Right lung (tissue), 2 donors: ENCODE measurements at regions not wholly inside any gene's neighbourhood (a gene's known extent, or its start where the extent isn't known, plus 50 kb on each side); places are given as distances from the start of the nearest gene placed in this dataset.
"Not testable (repeated sequence)": the region's sequence is repeated elsewhere in the genome, so short reads cannot be mapped to it uniquely, and the experiment has no call there.

Source experiments
- DNase-seq, 2 donors: peaks; one replicate each; pipeline ENCODE4 v3.0.0-alpha.2; 2013

DNA sequence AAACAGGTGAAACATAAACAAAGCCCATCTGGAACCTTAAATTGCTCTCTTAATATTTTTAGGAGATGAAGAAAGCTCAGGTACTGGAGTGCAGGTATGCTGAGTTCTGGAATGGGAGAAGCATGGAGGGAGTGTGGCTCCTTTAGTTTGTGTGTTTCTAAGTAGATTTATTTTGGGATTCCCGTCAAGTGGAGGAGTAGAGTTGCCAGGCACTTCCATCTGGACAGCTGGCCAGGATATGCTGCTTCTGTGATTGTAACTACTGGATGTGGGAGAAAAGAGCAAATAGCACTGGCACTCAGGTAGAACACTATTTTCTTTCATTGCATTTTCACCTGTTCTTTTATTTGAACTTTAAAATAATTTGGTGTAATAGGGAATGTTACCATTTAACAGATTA, 182.3 kb upstream of the MAST4 start:
- no peak for DNase-seq

DNA sequence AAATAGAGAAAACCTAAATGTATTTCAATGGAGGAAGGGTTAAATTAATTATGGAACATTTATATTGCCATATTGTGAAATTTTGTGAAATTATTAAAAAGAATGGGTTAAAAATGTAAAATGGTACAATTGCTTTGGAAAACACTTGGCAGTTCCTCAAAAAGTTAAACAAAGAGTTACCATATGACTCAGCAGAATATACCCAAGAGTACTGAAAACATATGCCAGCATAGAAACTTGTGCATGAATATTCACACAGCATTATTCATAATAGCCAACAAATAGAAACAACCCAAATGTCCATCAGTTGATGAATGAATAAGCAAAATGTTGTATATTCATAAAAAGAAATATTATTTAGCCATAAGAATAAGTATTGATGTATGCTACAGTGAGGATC, 181.0 kb upstream of the MAST4 start:
- DNase-seq = no peak

DNA sequence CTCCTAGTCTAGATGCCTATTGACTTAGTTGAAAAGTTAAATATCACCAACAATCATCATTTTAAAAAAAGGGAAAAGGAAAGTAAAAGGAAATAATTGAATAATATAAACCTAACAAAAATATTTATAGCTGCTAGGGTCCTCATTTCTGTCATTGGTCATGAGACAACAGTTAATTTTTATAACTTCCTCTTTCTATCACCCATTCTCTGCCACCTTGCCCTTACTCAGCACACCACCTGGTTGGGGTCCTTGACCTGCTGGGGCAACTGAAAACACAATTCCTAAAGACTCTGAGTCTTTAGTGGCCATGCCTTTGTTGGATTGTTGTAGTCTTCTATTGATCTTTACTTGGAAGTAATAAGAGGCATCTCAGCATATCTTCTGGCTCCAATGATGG, 179.5 kb upstream of the MAST4 start:
- no peak for DNase-seq

- DNase-seq = no peak
These were observed 178.4 kb upstream of the MAST4 start for GRCh38 chr5:66417781-66418180.

- DNase-seq = no peak
These were observed 172.7 kb upstream of the MAST4 start for GRCh38 chr5:66423484-66423883.

DNA sequence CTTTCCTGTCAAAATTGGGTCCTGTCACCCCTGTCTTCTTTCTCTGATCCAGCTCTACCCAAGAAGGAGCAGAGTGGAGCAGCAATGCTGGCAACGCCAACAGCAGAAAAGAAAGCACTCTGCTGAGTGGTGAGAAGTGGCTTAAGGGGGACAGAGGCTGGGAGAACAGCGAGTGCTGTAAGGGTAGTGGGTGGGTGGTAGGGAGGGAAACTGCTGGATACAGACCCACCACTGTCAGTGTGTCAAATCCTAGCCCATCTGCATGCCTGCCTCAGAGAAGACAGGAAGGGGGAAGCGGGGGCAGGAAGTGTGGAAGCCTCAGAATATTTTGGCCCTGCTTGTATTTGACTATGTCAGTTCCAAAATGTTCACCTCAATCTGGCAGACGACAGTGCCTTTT, 170.4 kb upstream of the MAST4 start:
- no peak for DNase-seq

DNA sequence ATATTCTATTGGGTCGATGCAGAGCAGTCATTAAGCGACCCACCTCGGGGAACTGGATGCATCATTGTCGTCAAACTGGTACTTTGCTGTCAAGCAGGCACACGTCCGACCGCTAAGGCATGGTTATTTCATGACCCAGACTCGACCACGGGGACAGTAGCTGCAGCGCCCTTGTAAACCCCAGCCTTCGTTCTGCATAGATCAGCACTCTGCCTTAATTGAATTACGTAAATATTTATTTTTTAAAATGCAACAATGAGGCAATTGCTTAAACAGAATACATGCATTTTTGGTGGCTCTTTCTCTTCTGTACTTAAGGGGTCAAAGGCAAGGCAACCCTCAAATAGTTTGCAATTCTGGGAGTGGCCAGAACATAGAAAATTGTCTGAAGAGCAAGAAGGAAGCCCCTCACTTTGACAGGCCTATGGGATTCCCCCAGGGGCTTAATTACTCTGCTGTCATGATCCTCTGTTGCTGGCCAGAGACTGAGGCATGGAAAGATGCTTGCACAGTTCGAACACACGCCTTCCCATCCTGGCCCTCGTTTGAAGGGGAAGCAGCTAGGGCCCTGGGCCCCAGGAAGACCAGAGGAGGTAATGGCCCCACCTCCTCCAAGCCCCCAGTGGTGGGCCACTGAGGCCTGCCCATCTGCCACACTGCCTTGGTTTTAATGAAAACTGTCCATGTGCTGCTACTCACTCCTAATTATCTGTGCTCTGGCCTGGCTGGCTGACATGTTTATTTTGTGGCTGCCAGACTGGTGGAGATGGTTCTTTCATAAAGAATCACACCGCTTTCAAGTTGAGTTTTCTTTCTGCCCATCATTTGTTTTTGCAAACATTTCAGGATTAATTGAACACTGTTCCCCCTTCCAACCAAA, 169.7 kb upstream of the MAST4 start:
- peak; percentile 47 to 50 for DNase-seq

DNA sequence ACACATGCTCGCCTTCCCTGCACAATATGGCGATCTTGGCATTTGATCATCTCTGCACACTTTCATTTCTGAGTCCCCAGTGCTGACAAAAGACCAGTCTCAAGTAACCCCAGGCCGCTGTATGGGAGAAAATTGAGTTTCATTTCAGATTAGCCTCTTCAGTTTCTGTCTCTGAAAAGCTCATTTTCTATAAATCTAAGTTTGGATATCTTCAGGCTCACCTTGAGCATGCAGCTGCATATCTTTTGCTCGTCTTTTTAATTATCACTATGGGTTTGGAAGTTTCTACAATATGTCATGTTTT, 169.1 kb upstream of the MAST4 start:
- DNase-seq = no peak

- no peak for DNase-seq
These were observed 159.5 kb upstream of the MAST4 start for GRCh38 chr5:66436721-66437120.

- DNase-seq = no peak
These were observed 158.1 kb upstream of the MAST4 start for GRCh38 chr5:66438087-66438486.

- DNase-seq = no peak
These were observed 157.5 kb upstream of the MAST4 start for GRCh38 chr5:66438696-66439095.

DNA sequence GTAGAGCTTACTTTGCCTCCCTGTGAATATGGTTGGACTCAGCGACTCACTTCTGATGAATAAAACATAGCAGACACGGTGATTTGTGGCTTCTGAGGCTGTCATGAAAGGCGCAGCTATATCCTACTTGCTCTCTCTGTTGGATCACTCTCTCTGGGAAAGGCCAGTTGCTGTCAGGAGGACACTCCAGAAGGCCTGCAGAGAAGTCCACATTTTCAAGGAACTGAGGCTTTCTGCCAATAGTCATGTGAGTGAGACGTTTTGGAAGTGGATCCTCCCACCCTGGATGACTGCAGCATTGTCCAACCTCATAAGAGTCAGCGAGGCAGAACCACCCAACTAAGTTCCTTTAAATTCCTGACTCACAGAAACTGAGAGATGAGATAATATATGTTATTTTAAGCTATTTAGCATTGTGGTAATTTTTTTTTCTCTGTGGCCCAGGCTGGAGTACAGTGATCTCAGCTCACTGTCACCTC, 156.0 kb upstream of the MAST4 start:
- peak in 1 of 2 donors; percentile 16 for DNase-seq

DNA sequence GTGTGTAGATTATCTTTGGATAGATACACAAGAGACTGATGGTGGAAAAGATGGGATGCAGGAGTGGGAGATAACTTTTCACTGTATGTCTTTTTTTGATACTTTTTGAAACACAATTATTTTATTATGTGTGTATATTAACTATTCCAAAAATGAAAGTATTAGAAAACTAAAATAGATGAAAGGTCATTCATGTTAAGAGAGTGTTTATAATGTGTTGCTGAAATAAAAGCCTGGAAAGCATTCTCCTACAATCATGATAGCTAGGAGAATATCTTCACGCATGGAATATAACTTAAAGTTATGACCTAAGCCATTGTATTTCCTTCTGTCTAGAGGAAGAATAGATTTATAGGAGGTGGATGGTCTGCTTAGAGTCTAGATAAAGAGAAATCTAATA, 154.8 kb upstream of the MAST4 start:
- peak in 1 of 2 donors; percentile 63 for DNase-seq

DNA sequence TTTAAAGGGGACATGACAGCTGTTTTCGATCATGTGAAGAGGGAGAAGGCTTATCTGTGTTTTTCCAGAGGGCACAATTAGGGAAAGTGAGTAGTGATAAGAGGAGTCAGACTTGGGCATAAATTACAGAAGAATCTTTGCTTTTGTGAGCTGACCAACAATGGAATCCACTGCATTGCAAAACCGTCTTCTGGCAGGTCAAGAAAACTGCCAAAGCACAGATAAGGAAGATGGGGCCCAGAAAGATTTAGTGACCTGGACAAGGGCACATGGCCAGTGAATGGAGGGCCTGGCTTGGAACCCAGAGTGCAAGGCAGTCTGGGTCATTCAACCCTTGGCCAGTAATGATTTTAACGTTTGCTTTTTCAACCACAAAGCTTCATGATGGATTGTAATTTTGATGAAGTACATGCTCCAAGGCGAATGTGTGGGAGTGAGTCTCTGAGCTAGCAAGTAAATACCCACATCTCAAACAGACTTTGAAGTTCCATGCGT, 153.2 kb upstream of the MAST4 start:
- peak; percentile 87 to 90 for DNase-seq

- no peak for DNase-seq
These were observed 152.6 kb upstream of the MAST4 start for GRCh38 chr5:66443462-66444130.

- not testable (repeated sequence) for DNase-seq
These were observed 148.1 kb upstream of the MAST4 start for GRCh38 chr5:66448070-66448469.

GRCh38 chr5:66450237-66450636, 146.0 kb upstream of the MAST4 start:
- DNase-seq = no peak

GRCh38 chr5:66450988-66451387, 145.2 kb upstream of the MAST4 start:
- no peak for DNase-seq

DNA sequence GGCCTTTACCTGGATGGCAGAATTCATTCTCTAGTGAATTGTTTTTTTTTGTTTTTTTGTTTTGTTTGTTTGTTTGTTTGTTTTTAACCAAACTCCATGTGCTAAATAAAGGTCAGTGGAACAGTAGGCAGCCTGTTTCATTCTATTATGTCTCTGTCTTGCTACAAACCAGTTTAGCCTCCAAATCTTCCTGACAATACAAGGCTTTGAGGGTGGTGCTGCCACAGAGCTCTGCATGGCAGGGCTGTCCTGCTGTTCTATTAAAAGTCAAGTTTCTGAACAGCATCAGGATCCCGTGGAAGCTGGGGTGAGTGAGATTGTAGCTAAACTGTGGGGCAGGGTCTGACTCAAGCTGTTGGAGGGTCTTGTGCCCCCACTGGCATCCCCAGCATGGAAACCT, 144.1 kb upstream of the MAST4 start:
- DNase-seq = no peak

GRCh38 chr5:66454186-66455078, 141.8 kb upstream of the MAST4 start:
- peak in 1 of 2 donors; percentile 15 for DNase-seq

- DNase-seq = no peak
These were observed 136.5 kb upstream of the MAST4 start for GRCh38 chr5:66459728-66460127.

DNA sequence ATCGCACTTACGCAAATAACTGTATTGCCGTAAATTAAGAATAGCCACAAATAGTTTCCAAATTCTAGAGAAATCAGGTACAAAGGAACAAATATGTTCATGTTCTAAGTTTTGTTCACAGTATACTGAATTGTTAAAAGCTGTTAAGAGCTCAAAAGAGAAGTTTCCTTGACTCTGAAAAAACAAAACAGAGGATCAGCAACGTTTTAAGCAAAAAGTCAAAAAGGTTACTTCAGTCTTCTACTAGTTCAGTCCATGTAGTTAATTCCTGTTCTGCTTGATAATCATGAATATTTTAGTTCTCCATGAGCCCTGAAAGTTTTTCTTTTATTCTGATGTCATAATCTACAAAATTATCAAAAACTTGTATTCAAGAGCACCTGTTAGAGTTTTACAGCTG, 128.6 kb upstream of the MAST4 start:
- DNase-seq = no peak
